ENCODE measurements at regions not wholly inside any gene's neighbourhood (a gene's known extent, or its start where the extent isn't known, plus 50 kb on each side); places are given as distances from the start of the nearest gene placed in this dataset.

- WGBS, 2 donors = 82 to 94% methylated on average over 2 of the region's 2 CpGs
Observed at GRCh38 chr1:82628887-82629286, 828.2 kb downstream of the ADGRL2 start.

GRCh38 chr1:82625537-82625936 lies 824.8 kb downstream of the ADGRL2 start:
- no peaks in the 10 kb centered on the region for H3K36me3 ChIP-seq (ENCODE audit: control insufficient read depth in 2 of 2, insufficient read depth in 2 of 2, low read length in 1 of 2)
- H3K4me1 ChIP-seq (ENCODE audit: control insufficient read depth in 2 of 2, insufficient read depth in 2 of 2, low read length in 1 of 2) = no peaks in the 10 kb centered on the region
- WGBS, 2 donors = 82 to 84% methylated on average over 1 of the region's 1 CpG

More at GRCh38 chr1:82628887-82629286, 828.2 kb downstream of the ADGRL2 start:
- no peaks in the 10 kb centered on the region for H3K27me3 ChIP-seq (ENCODE audit: control insufficient read depth in 1 of 2, insufficient read depth in 2 of 2, low read length in 2 of 2)
- H3K36me3 ChIP-seq (ENCODE audit: control insufficient read depth in 2 of 2, insufficient read depth in 2 of 2, low read length in 1 of 2) = no peaks in the 10 kb centered on the region
- H3K4me3 ChIP-seq (ENCODE audit: low read depth in 1 of 2, low read length in 2 of 2) = no peak overlapping the region
- H3K27ac ChIP-seq (ENCODE audit: low read depth in 2 of 2, low read length in 1 of 2) = no peak overlapping the region
- H3K9me3 ChIP-seq (ENCODE audit: control insufficient read depth in 2 of 2, insufficient read depth in 1 of 2, low read depth in 1 of 2, low read length in 1 of 2) = no peaks in the 10 kb centered on the region
- no peaks in the 10 kb centered on the region for H3K4me1 ChIP-seq (ENCODE audit: control insufficient read depth in 2 of 2, insufficient read depth in 2 of 2, low read length in 1 of 2)

DNA sequence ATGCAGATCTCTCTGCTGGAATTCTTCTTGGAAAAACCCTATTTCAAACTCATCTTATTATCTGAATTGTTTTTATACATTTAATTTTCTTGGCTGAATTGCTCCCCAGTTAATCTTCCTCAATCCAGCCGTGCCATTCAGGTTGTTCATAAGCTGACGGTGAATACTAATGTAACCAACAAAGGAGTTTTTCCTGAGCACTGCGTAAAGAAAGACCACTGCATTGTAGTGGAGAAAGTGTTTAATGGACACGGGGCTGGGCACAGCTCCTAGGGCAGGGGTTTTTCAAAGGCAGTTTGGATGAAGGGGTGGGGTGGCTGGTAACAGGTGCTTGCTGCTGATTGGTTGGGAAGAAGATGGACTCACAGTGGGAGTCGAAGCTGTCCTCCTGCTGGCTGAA lies 820.3 kb downstream of the ADGRL2 start:
- no peak overlapping the region for H3K27ac ChIP-seq (ENCODE audit: low read depth in 2 of 2, low read length in 1 of 2)
- H3K9me3 ChIP-seq (ENCODE audit: control insufficient read depth in 2 of 2, insufficient read depth in 1 of 2, low read depth in 1 of 2, low read length in 1 of 2) = peaks cover 0 to 3% of the 10 kb centered on the region in 2 donors
- no peaks in the 10 kb centered on the region for H3K36me3 ChIP-seq (ENCODE audit: control insufficient read depth in 2 of 2, insufficient read depth in 2 of 2, low read length in 1 of 2)
- WGBS, 2 donors = 84 to 88% methylated on average over 5 of the region's 5 CpGs
- H3K4me3 ChIP-seq (ENCODE audit: low read depth in 1 of 2, low read length in 2 of 2) = no peak overlapping the region
- H3K27me3 ChIP-seq (ENCODE audit: control insufficient read depth in 1 of 2, insufficient read depth in 2 of 2, low read length in 2 of 2) = no peaks in the 10 kb centered on the region
- no peaks in the 10 kb centered on the region for H3K4me1 ChIP-seq (ENCODE audit: control insufficient read depth in 2 of 2, insufficient read depth in 2 of 2, low read length in 1 of 2)

More at GRCh38 chr1:82625537-82625936, 824.8 kb downstream of the ADGRL2 start:
- Histone ChIP-seq H3K27ac (ENCODE audit: low read depth in 2 of 2, low read length in 1 of 2) (no peak overlapping the region), H3K27me3 (ENCODE audit: control insufficient read depth in 1 of 2, insufficient read depth in 2 of 2, low read length in 2 of 2) (no peaks in the 10 kb centered on the region), H3K9me3 (ENCODE audit: control insufficient read depth in 2 of 2, insufficient read depth in 1 of 2, low read depth in 1 of 2, low read length in 1 of 2) (no peaks in the 10 kb centered on the region), H3K4me3 (ENCODE audit: low read depth in 1 of 2, low read length in 2 of 2) (no peak overlapping the region)

GRCh38 chr1:82614090-82614489 lies 813.4 kb downstream of the ADGRL2 start:
- Histone ChIP-seq H3K27me3 (ENCODE audit: control insufficient read depth in 1 of 2, insufficient read depth in 2 of 2, low read length in 2 of 2) (peaks cover 0 to 3% of the 10 kb centered on the region in 2 donors), H3K9me3 (ENCODE audit: control insufficient read depth in 2 of 2, insufficient read depth in 1 of 2, low read depth in 1 of 2, low read length in 1 of 2) (peaks cover 0 to 3% of the 10 kb centered on the region in 2 donors), H3K36me3 (ENCODE audit: control insufficient read depth in 2 of 2, insufficient read depth in 2 of 2, low read length in 1 of 2) (no peaks in the 10 kb centered on the region), H3K4me3 (ENCODE audit: low read depth in 1 of 2, low read length in 2 of 2) (no peak overlapping the region), H3K4me1 (ENCODE audit: control insufficient read depth in 2 of 2, insufficient read depth in 2 of 2, low read length in 1 of 2) (no peaks in the 10 kb centered on the region), H3K27ac (ENCODE audit: low read depth in 2 of 2, low read length in 1 of 2) (no peak overlapping the region)
- WGBS, 2 donors = 56 to 69% methylated on average over 1 of the region's 1 CpG

DNA sequence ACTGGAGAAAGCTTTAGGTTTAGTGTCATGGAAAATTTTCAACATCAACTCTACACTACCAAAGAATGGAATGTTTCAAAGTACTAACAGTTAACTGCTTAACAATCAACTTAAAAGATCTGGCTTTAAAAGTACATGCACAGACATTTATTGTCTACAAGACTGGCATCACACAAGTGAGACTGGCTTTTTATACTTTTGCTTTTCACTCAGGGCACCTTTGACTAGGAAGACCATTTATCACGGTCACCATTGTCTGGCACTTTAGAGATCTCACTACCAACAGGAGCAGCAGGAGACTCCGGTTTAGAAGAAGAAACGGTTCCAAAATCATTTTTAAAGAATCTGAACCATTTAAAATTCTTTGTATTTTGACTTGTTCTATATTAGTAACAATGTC lies 812.3 kb downstream of the ADGRL2 start:
- H3K27me3 ChIP-seq (ENCODE audit: control insufficient read depth in 1 of 2, insufficient read depth in 2 of 2, low read length in 2 of 2) = peaks cover 0 to 3% of the 10 kb centered on the region in 2 donors
- WGBS, 2 donors = 49 to 76% methylated on average over 3 of the region's 3 CpGs
- no peak overlapping the region for H3K27ac ChIP-seq (ENCODE audit: low read depth in 2 of 2, low read length in 1 of 2)
- H3K4me3 ChIP-seq (ENCODE audit: low read depth in 1 of 2, low read length in 2 of 2) = no peak overlapping the region
- H3K9me3 ChIP-seq (ENCODE audit: control insufficient read depth in 2 of 2, insufficient read depth in 1 of 2, low read depth in 1 of 2, low read length in 1 of 2) = no peaks in the 10 kb centered on the region
- no peaks in the 10 kb centered on the region for H3K4me1 ChIP-seq (ENCODE audit: control insufficient read depth in 2 of 2, insufficient read depth in 2 of 2, low read length in 1 of 2)
- H3K36me3 ChIP-seq (ENCODE audit: control insufficient read depth in 2 of 2, insufficient read depth in 2 of 2, low read length in 1 of 2) = no peaks in the 10 kb centered on the region

DNA sequence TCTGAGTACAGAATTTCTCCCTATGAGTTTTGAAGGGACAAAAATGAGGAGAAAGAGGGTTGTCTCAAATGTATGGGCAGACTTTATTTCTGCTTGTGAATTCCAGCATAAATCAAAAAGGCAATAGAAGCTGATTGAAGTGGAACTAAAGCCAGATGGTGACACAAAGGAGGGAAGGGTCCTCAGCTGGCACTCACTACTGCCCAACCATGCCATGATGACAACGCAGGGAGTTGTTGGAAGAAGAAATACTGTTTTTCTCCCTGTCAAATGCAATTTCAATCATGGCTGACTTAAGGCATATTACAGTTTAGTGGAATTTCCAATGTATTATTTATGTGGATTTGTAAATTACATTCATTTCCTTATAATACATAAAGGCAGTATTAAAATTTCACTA lies 805.8 kb downstream of the ADGRL2 start:
- no peaks in the 10 kb centered on the region for H3K36me3 ChIP-seq (ENCODE audit: control insufficient read depth in 2 of 2, insufficient read depth in 2 of 2, low read length in 1 of 2)
- WGBS, 2 donors = 75 to 90% methylated on average over 1 of the region's 1 CpG
- H3K27me3 ChIP-seq (ENCODE audit: control insufficient read depth in 1 of 2, insufficient read depth in 2 of 2, low read length in 2 of 2) = peaks cover 0 to 3% of the 10 kb centered on the region in 2 donors
- no peak overlapping the region for H3K4me3 ChIP-seq (ENCODE audit: low read depth in 1 of 2, low read length in 2 of 2)
- H3K9me3 ChIP-seq (ENCODE audit: control insufficient read depth in 2 of 2, insufficient read depth in 1 of 2, low read depth in 1 of 2, low read length in 1 of 2) = no peaks in the 10 kb centered on the region
- H3K4me1 ChIP-seq (ENCODE audit: control insufficient read depth in 2 of 2, insufficient read depth in 2 of 2, low read length in 1 of 2) = no peaks in the 10 kb centered on the region
- no peak overlapping the region for H3K27ac ChIP-seq (ENCODE audit: low read depth in 2 of 2, low read length in 1 of 2)

GRCh38 chr1:82604524-82604923 lies 803.8 kb downstream of the ADGRL2 start:
- Histone ChIP-seq H3K4me1 (ENCODE audit: control insufficient read depth in 2 of 2, insufficient read depth in 2 of 2, low read length in 1 of 2) (no peaks in the 10 kb centered on the region), H3K36me3 (ENCODE audit: control insufficient read depth in 2 of 2, insufficient read depth in 2 of 2, low read length in 1 of 2) (no peaks in the 10 kb centered on the region), H3K9me3 (ENCODE audit: control insufficient read depth in 2 of 2, insufficient read depth in 1 of 2, low read depth in 1 of 2, low read length in 1 of 2) (no peaks in the 10 kb centered on the region), H3K27me3 (ENCODE audit: control insufficient read depth in 1 of 2, insufficient read depth in 2 of 2, low read length in 2 of 2) (peaks cover 0 to 3% of the 10 kb centered on the region in 2 donors), H3K27ac (ENCODE audit: low read depth in 2 of 2, low read length in 1 of 2) (no peak overlapping the region), H3K4me3 (ENCODE audit: low read depth in 1 of 2, low read length in 2 of 2) (no peak overlapping the region)
- WGBS, 2 donors = 69 to 77% methylated on average over 4 of the region's 4 CpGs

DNA sequence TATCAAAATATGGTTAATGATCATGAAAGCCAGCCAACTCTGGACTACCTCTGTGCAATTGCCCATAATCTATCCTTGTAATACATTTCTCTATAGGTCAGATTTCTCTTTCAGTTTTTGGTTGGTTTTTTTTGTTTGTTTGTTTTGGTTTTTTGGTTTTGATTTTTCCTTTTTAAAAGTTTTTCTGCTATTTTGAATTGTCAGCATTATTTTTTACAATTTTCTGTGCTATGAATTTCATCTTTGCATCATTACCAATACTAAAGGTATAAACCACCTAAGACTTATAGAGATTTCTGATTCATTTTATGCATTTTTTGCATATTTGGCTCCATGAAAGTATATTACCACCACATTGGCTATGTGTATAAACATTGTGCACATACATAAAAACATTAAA lies 799.6 kb downstream of the ADGRL2 start:
- Histone ChIP-seq H3K27me3 (ENCODE audit: control insufficient read depth in 1 of 2, insufficient read depth in 2 of 2, low read length in 2 of 2) (no peaks in the 10 kb centered on the region), H3K4me3 (ENCODE audit: low read depth in 1 of 2, low read length in 2 of 2) (no peak overlapping the region), H3K27ac (ENCODE audit: low read depth in 2 of 2, low read length in 1 of 2) (no peak overlapping the region), H3K36me3 (ENCODE audit: control insufficient read depth in 2 of 2, insufficient read depth in 2 of 2, low read length in 1 of 2) (no peaks in the 10 kb centered on the region), H3K4me1 (ENCODE audit: control insufficient read depth in 2 of 2, insufficient read depth in 2 of 2, low read length in 1 of 2) (no peaks in the 10 kb centered on the region), H3K9me3 (ENCODE audit: control insufficient read depth in 2 of 2, insufficient read depth in 1 of 2, low read depth in 1 of 2, low read length in 1 of 2) (no peaks in the 10 kb centered on the region)

DNA sequence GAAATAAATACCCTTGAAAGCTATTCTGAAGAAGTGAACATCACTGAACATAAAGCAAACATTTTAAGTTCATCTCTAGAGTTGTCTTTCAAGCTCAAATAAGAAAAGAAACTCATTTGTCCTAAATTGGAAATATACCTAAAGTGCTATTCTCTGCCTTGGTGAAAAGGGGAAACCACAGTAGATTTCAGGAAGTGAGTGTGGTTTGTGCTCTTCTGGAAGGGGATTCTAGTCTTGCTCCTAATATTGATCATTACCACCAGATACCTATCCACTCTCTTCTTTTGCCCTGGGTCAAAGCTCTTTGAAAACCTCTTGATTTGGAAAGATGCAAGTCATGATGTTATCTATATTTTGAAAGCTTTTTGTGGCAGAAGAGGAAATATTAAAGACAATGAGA lies 798.1 kb downstream of the ADGRL2 start:
- no peaks in the 10 kb centered on the region for H3K4me1 ChIP-seq (ENCODE audit: control insufficient read depth in 2 of 2, insufficient read depth in 2 of 2, low read length in 1 of 2)
- no peaks in the 10 kb centered on the region for H3K36me3 ChIP-seq (ENCODE audit: control insufficient read depth in 2 of 2, insufficient read depth in 2 of 2, low read length in 1 of 2)
- H3K4me3 ChIP-seq (ENCODE audit: low read depth in 1 of 2, low read length in 2 of 2) = no peak overlapping the region
- no peaks in the 10 kb centered on the region for H3K9me3 ChIP-seq (ENCODE audit: control insufficient read depth in 2 of 2, insufficient read depth in 1 of 2, low read depth in 1 of 2, low read length in 1 of 2)
- H3K27ac ChIP-seq (ENCODE audit: low read depth in 2 of 2, low read length in 1 of 2) = no peak overlapping the region
- no peaks in the 10 kb centered on the region for H3K27me3 ChIP-seq (ENCODE audit: control insufficient read depth in 1 of 2, insufficient read depth in 2 of 2, low read length in 2 of 2)

DNA sequence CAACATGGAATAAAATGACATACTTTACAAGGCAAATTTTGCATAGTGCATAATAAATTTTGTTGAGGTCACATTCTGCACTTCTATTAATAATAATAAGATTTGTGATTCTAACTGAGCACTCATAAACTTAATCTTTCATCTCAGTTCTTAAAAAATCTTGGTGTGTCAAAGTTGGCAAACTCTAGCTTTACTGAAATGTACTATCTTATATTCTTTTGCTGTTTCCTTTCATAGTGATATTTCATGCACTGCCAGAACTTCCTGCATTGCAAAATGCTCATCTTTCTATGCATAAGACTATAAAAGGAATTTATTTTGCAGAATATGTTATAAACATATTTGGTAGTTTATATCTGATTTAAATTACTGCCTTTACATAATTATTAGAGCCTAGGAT lies 797.6 kb downstream of the ADGRL2 start:
- H3K9me3 ChIP-seq (ENCODE audit: control insufficient read depth in 2 of 2, insufficient read depth in 1 of 2, low read depth in 1 of 2, low read length in 1 of 2) = no peaks in the 10 kb centered on the region

More for the DNA sequence above, 797.6 kb downstream of the ADGRL2 start:
- H3K27ac ChIP-seq (ENCODE audit: low read depth in 2 of 2, low read length in 1 of 2) = no peak overlapping the region
- no peaks in the 10 kb centered on the region for H3K36me3 ChIP-seq (ENCODE audit: control insufficient read depth in 2 of 2, insufficient read depth in 2 of 2, low read length in 1 of 2)
- no peaks in the 10 kb centered on the region for H3K27me3 ChIP-seq (ENCODE audit: control insufficient read depth in 1 of 2, insufficient read depth in 2 of 2, low read length in 2 of 2)
- H3K4me1 ChIP-seq (ENCODE audit: control insufficient read depth in 2 of 2, insufficient read depth in 2 of 2, low read length in 1 of 2) = no peaks in the 10 kb centered on the region
- H3K4me3 ChIP-seq (ENCODE audit: low read depth in 1 of 2, low read length in 2 of 2) = no peak overlapping the region

Measured in esophagus (tissue), 2 donors.